Stimulated activated CD8-positive, alpha-beta memory T cell treated with anti-CD3 and anti-CD28 coated beads, Interleukin-4, amount 100 ng/mL, for 48 hours (primary cell): ENCODE measurements at regions not wholly inside any gene's neighbourhood (a gene's known extent, or its start where the extent isn't known, plus 50 kb on each side); places are given as distances from the start of the nearest gene placed in this dataset.
"Not testable (repeated sequence)": the region's sequence is repeated elsewhere in the genome, so short reads cannot be mapped to it uniquely, and the experiment has no call there.

Experiments used
- DNase-seq: peaks from one replicate; pipeline ENCODE4 v3.0.0-alpha.2; 2020

DNA sequence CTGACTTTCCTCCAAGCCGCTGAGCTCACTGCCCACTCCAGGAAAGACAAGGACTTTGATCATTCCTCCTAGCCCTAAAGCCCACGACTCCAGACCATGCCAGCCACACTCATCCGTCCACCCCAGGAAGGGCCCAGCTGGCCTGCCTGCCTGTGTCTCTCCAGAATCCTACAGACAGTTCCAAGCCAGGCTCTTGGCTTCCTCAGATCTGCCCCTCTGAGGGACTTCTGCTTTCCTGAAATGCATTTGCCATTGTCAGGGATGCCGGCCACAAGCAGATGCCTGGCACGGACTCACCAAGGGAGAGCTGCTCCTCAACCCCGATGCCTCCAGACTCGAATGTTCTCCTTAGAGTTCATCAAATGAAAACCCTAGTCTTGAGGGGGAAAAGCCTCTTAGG, 155.8 kb downstream of the OAT start:
- no peak for DNase-seq

- no peak for DNase-seq
Observed at GRCh38 chr10:124262234-124262865, 156.4 kb downstream of the OAT start.

DNA sequence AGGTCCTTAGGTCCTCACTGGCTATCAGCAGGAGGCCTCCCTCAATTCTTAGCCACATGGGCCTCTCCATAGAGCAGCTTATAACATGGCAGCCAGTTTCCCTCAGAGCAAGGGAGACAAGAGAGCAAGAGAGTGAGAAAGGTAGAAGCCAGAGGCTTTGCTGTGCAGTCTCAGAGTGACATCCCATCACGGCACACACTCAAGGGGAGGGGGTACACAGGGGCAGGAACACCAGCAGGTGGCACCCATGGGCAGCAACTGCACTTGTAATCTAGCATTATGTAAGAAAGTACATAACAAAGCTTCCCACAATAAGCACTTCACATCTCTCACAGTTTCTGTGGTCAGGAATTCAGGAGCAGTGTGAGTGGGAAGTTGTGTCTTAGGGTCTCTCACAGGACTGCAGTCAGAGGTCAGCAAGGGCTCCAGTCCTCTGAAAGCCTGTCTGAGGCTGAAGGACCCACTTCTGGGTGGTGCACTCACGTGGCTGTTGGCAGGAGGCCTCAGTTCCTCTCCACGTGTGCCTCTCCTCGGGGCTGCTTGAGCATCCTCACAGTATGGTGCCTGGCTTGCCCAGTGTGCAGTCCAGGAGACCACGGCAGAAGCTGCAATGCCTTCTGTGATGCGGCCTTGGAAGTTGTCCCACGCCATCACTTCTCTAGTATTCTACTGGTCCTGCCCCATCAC, 159.4 kb downstream of the OAT start:
- peak; percentile 37 for DNase-seq

GRCh38 chr10:124257781-124258180, 160.9 kb downstream of the OAT start:
- no peak for DNase-seq

DNA sequence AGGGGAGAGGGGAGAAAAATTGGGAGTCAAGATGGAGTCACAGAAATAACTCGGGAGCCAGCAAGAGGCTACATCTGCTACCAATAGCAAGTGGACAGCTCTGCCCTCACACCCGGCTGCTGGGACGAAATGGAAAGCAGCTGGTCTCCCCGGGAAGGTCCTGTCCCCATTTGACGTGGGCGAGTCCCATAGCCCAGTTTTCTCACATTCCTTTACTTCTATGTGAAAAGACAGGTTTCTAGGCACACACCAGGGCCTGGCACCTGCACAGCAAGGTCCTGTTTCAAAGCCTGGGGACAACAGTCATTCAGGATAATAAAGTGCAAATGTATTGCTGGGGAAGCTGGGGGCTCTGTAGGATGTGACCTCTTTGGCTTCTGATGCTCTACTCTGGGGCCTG, 162.6 kb downstream of the OAT start:
- no peak for DNase-seq

DNA sequence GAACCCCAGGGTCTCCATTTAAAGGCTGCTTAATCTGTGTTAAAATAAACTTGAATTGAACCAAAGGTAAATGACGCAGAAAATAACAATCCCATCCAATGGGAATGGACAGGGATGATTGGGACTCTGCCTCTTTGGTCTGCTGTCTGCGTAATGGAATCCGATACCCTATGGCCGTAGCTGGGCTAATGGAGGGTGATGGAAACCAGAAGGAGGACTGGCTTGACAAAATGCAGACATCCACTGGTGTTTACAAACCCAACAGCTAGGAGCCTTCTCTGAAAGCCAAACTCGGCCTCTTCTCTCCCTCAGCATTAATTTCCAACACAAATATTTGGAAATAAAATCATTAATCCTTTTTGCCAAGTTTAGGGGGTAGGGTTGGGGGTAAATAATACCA, 162.2 kb upstream of the CHST15 start:
- no peak for DNase-seq

GRCh38 chr10:124254490-124254889, 161.1 kb upstream of the CHST15 start:
- DNase-seq: no peak

- DNase-seq: no peak
Observed at GRCh38 chr10:124253006-124253405, 159.6 kb upstream of the CHST15 start.

GRCh38 chr10:124252097-124252715, 158.8 kb upstream of the CHST15 start:
- DNase-seq: no peak

GRCh38 chr10:124251317-124252065, 158.1 kb upstream of the CHST15 start:
- DNase-seq: no peak

DNA sequence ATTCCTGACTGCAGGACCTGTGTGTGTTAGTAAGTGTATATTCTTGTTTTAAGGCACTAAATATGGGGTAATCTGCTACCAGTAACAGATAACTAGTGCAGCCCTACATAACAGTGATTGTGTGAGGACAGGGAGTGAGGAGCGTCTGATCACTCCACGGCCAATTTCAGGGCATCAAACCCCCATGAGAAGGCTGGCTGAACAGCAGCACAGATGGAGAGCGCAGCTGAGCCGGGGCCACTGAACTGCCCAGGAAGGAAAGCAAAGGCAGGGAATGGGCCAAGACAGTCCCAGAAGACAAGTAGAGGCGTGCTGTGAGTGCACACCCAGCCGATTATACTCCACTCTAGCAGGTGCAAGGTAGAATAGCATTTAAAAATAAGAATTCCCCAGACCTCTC, 157.1 kb upstream of the CHST15 start:
- no peak for DNase-seq

- no peak for DNase-seq
Observed at GRCh38 chr10:124249812-124250432, 156.5 kb upstream of the CHST15 start.

DNA sequence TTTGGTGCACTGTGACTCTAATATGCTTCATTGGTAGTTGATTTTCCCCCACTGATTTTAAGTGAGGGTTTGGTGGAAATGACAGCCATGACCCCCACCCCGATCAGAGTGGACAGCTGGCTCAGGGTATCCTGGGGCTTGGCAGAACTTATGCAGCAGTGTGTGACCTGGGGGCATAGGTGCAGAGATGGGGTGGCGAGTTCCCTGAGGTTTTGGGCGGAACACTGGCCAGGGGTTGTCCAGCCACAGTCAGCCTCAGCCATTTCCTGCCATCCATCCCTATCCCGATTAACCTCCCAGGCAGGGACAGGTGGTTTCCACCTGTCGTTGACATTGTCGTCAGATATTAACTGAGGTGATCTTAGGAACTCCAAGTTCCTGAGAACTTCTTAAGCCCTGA, 155.8 kb upstream of the CHST15 start:
- DNase-seq: no peak

GRCh38 chr10:124248056-124249045, 155.0 kb upstream of the CHST15 start:
- DNase-seq: no peak

DNA sequence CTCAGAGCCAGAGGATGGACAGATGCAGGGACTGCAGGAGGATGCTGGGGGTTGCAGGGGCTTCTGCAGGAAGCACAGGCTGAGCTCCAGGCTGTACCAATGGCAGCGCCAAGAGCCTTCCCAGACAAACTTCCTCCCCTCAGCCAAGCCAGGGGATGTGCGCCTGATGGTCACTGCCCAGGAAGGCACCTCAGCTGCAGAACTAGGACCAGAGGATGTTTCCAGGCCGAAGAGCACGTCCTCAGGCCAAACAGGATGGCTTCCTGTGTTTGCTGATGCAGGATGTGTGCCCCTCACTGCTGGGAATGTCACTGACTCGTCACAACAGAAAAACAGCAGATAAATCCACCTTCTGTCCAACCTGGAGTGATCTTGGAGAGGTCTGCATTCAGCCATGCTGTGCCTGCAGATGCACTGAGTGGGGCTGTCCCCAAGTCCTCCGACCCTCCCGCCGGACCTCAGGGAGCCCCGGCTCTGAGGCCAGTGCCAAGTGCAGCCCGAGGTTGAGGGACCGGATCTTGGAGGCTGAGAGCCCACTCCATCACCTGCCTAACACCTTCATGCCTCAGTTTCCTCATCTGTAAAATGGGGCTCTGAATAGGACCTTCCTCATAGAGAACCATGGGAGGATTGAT, 152.5 kb upstream of the CHST15 start:
- no peak for DNase-seq

DNA sequence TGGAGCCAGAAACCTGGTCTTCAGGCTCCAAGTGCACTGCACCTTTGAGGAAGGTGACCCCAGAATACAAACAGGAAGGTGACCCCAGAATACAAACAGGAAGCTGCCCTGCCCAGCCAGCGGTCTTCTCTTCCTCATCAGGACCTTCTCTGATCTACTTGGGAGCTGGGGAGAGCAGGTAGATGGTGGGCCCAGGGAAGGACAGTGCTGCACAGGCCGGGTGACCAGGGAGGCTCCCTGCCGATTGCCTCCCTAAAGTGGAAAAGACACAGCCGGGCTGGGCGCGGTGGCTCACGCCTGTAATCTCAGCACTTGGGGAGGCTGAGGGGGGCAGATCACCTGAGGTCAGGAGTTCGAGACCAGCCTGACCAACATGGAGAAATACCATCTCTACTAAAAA, 151.8 kb upstream of the CHST15 start:
- DNase-seq: no peak

GRCh38 chr10:124244256-124244877, 151.0 kb upstream of the CHST15 start:
- no peak for DNase-seq

DNA sequence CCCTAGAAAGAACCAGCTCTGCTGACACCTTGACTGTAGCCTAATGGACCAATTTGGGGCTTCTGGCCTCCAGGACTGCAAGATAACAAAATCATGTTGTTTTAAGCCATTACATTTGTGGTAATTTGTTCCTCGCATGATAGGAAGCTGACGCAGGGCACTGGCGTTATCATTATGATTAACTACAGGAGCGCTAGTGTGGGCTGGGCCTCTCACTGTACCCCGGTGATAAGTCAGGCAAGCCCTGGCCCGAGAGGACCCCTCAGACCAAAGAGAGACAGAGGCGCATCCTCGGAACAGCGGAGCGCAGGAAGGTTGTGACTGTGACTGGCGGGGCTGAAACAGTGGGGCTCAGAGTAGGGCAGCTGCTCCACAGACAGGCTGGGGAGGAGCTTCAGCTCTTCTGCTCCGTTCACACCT, 150.3 kb upstream of the CHST15 start:
- no peak for DNase-seq

DNA sequence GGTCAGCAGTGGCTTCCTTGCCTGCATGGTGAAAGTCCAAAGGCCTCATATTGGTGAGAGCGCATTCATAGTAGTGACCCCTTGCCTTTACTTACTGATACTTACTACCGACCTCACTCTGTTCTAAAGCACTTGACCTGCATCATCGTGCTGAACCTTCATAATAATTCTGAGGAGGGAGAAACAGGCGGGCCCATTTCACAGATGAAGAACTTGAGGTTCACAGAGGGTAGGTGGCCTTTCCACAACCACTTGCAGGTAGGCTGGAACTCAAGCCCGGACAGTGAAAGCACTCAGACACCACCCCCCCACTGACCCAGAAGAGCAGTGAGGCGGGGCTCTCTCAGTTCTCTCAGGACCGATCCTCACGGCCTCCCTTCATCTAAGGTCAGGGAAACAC, 149.4 kb upstream of the CHST15 start:
- no peak for DNase-seq

- DNase-seq: no peak
Observed at GRCh38 chr10:124242365-124242764, 149.0 kb upstream of the CHST15 start.

DNA sequence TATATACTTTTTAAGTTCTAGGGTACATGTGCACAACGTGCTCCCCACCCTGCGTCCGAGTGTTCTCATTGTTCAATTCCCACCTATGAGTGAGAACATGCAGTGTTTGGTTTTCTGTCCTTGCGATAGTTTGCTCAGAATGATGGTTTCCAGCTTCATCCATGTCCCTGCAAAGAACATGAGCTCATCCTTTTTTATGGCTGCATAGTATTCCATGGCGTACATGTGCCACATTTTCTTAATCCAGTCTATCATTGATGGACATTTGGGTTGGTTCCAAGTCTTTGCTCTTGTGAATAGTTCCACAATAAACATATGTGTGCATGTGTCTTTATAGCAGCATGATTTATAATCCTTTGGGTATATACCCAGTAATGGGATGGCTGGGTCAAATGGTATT, 148.1 kb upstream of the CHST15 start:
- not testable (repeated sequence) for DNase-seq
